Upper lobe of left lung (tissue), 6 donors: ENCODE measurements at regions not wholly inside any gene's neighbourhood (a gene's known extent, or its start where the extent isn't known, plus 50 kb on each side); places are given as distances from the start of the nearest gene placed in this dataset.

Experiments
- ATAC-seq, 2 donors: fragments of 200-7000 bp; cut with Tn5 transposase; one replicate each; pipeline ENCODE4 v1.9.1; 2022; ENCODE audit warnings: mild to moderate bottlenecking in 2 of 2, moderate library complexity in 2 of 2; ENCODE audit not compliant: low FRiP score in 2 of 2
- DNase-seq, 2 donors: peaks; one replicate each; pipeline ENCODE4 v3.0.0-alpha.2; 2019 to 2020
- H3K27ac ChIP-seq, 4 donors: fragments of 200-600 bp; sonication (generic); one replicate each; pipeline ENCODE4 v1.5.1; 2016 to 2019
- H3K27me3 ChIP-seq, 4 donors: fragments of 200-600 bp; sonication (generic); one replicate each; pipeline ENCODE4 v1.5.1; 2017 to 2019
- H3K36me3 ChIP-seq, 4 donors: fragments of 200-600 bp; sonication (generic); one replicate each; pipeline ENCODE4 v1.5.1; 2016 to 2019
- H3K4me1 ChIP-seq, 4 donors: fragments of 200-600 bp; sonication (generic); one replicate each; pipeline ENCODE4 v1.5.1; 2018 to 2019
- H3K4me3 ChIP-seq, 4 donors: fragments of 200-600 bp; sonication (generic); one replicate each; pipeline ENCODE4 v1.5.1; 2017 to 2019; ENCODE audit warnings: mild to moderate bottlenecking in 2 of 4, moderate library complexity in 1 of 4
- H3K9me3 ChIP-seq, 4 donors: fragments of 200-600 bp; sonication (generic); one replicate each; pipeline ENCODE4 v1.5.1; 2018 to 2019
- CTCF ChIP-seq, 6 experiments: fragments of 450-650 bp in 4 of 6; fragments of 200-600 bp in 2 of 6; sonication (generic) in 2 of 6; IDR thresholded peaks; one replicate each; pipeline ENCODE4 v1.5.1; 2016 to 2019; ENCODE audit warnings: antibody characterized with exemption in 6 of 6
- EP300 ChIP-seq, 4 donors: sonication (generic); formaldehyde crosslinking; IDR thresholded peaks; one replicate each; pipeline ENCODE4 v1.5.1; 2017; ENCODE audit warnings: antibody characterized with exemption in 4 of 4, control low read depth in 2 of 4
- POLR2A ChIP-seq, 4 donors: fragments of 450-650 bp; IDR thresholded peaks; one replicate each; pipeline ENCODE4 v1.5.1; 2016 to 2017; ENCODE audit warnings: antibody characterized with exemption in 4 of 4, mild to moderate bottlenecking in 2 of 4
- POLR2AphosphoS5 ChIP-seq, 2 donors: sonication (generic); formaldehyde crosslinking; IDR thresholded peaks; one replicate each; pipeline ENCODE4 v1.5.1; 2017; ENCODE audit warnings: antibody characterized with exemption in 2 of 2
- WGBS, 2 donors: methylation state at CpG; one replicate each; pipeline ENCODE4 v1.1.5; 2017 to 2018; 5-methylcytosine and 5-hydroxymethylcytosine counted together
- donor health status: DM: no; HTN: no; CAD: no; lungs with moderate emphysema.
- donor health status: DM: no; HTN: yes; CAD: no; lungs with severe emphysema.

GRCh38 chr5:75993643-75994520, 89.3 kb upstream of the SV2C start:
- Histone ChIP-seq H3K4me3 (no peak overlapping the region), H3K4me1 (no peaks in the 10 kb centered on the region), H3K27ac (no peak overlapping the region), H3K9me3 (no peaks in the 10 kb centered on the region), H3K36me3 (no peaks in the 10 kb centered on the region), H3K27me3 (no peaks in the 10 kb centered on the region)
- DNase-seq (no peak), ATAC-seq (no peak)
- 72 to 74% methylated on average over 5 of the region's 5 CpGs for WGBS, 2 donors
- no peak for TF ChIP-seq POLR2A (IDR thresholded peaks at IDR 0.05)
- no peak for TF ChIP-seq EP300 (IDR thresholded peaks at IDR 0.05)
- TF ChIP-seq POLR2AphosphoS5 (IDR thresholded peaks at IDR 0.05), result no peak
- TF ChIP-seq CTCF (IDR thresholded peaks at IDR 0.05), result no peak

- H3K36me3 ChIP-seq, result no peaks in the 10 kb centered on the region
- H3K4me3 ChIP-seq, result no peak overlapping the region
- no peak for TF ChIP-seq POLR2A (IDR thresholded peaks at IDR 0.05)
- no peak for TF ChIP-seq EP300 (IDR thresholded peaks at IDR 0.05)
- TF ChIP-seq CTCF (IDR thresholded peaks at IDR 0.05), result no peak
- TF ChIP-seq POLR2AphosphoS5 (IDR thresholded peaks at IDR 0.05), result no peak
- H3K27ac ChIP-seq, result no peak overlapping the region
- DNase-seq, result no peak
- WGBS, 2 donors, result 90 to 91% methylated on average over 6 of the region's 6 CpGs
- ATAC-seq, result no peak
- H3K9me3 ChIP-seq, result no peaks in the 10 kb centered on the region
- H3K4me1 ChIP-seq, result no peaks in the 10 kb centered on the region
- H3K27me3 ChIP-seq, result no peaks in the 10 kb centered on the region
These were observed 90.0 kb upstream of the SV2C start for GRCh38 chr5:75993183-75993582.

GRCh38 chr5:75992753-75993152, 90.4 kb upstream of the SV2C start:
- no peak overlapping the region for H3K4me3 ChIP-seq

GRCh38 chr5:75985077-75985476, 98.1 kb upstream of the SV2C start:
- no peaks in the 10 kb centered on the region for H3K27me3 ChIP-seq
- ATAC-seq (no peak), DNase-seq (no peak)
- H3K36me3 ChIP-seq, result no peaks in the 10 kb centered on the region
- H3K4me3 ChIP-seq, result no peak overlapping the region
- no peak overlapping the region for H3K27ac ChIP-seq
- TF ChIP-seq POLR2A (IDR thresholded peaks at IDR 0.05) (no peak), POLR2AphosphoS5 (IDR thresholded peaks at IDR 0.05) (no peak), CTCF (IDR thresholded peaks at IDR 0.05) (no peak), EP300 (IDR thresholded peaks at IDR 0.05) (no peak)
- no peaks in the 10 kb centered on the region for H3K9me3 ChIP-seq
- no peaks in the 10 kb centered on the region for H3K4me1 ChIP-seq
- 68 to 77% methylated on average over 3 of the region's 3 CpGs for WGBS, 2 donors

More at GRCh38 chr5:75992753-75993152, 90.4 kb upstream of the SV2C start:
- DNase-seq (no peak), ATAC-seq (no peak)
- Histone ChIP-seq H3K36me3 (no peaks in the 10 kb centered on the region), H3K9me3 (no peaks in the 10 kb centered on the region), H3K27me3 (no peaks in the 10 kb centered on the region), H3K4me1 (no peaks in the 10 kb centered on the region), H3K27ac (no peak overlapping the region)
- no peak for TF ChIP-seq EP300 (IDR thresholded peaks at IDR 0.05)
- TF ChIP-seq POLR2AphosphoS5 (IDR thresholded peaks at IDR 0.05), result no peak
- TF ChIP-seq POLR2A (IDR thresholded peaks at IDR 0.05), result no peak
- TF ChIP-seq CTCF (IDR thresholded peaks at IDR 0.05), result no peak

DNA sequence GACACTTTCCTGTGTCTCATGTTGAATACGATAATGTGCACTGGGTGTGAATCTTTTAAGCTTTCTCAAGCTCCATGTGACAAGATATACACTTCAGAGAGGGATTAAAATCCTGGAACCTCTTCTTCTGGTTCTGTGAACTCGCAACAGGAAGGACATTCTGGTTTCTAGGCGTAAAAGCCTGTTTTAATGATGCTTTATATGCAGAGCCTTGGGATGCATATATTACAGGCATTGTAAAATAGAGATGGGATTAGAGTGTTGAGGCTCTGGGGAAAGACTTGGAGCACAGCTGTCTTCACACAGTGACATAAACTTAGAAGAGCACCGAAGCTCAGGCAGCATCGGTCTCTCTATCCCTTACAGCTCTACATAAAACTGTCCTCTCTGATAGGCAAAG, 107.7 kb upstream of the SV2C start:
- no peak overlapping the region for H3K27ac ChIP-seq
- no peaks in the 10 kb centered on the region for H3K27me3 ChIP-seq
- TF ChIP-seq EP300 (IDR thresholded peaks at IDR 0.05), result no peak
- TF ChIP-seq POLR2A (IDR thresholded peaks at IDR 0.05), result no peak
- TF ChIP-seq POLR2AphosphoS5 (IDR thresholded peaks at IDR 0.05), result no peak
- no peak for TF ChIP-seq CTCF (IDR thresholded peaks at IDR 0.05)
- no peaks in the 10 kb centered on the region for H3K4me1 ChIP-seq
- H3K4me3 ChIP-seq, result no peak overlapping the region
- H3K36me3 ChIP-seq, result no peaks in the 10 kb centered on the region
- DNase-seq (no peak), ATAC-seq (no peak)
- H3K9me3 ChIP-seq, result no peaks in the 10 kb centered on the region
- WGBS, 2 donors, result 87 to 88% methylated on average over 5 of the region's 5 CpGs
